ENCODE measurements at regions not wholly inside any gene's neighbourhood (a gene's known extent, or its start where the extent isn't known, plus 50 kb on each side); places are given as distances from the start of the nearest gene placed in this dataset.

GRCh38 chr12:90790747-90791146 is 164.2 kb downstream of the CCER1 start:
- H3K27ac ChIP-seq = no peak overlapping the region
- TF ChIP-seq CTCF (conservative IDR thresholded peaks at IDR 0.05) = no peak

- H3K27ac ChIP-seq = no peak overlapping the region
- TF ChIP-seq CTCF (conservative IDR thresholded peaks at IDR 0.05) = no peak
These were observed 181.5 kb downstream of the CCER1 start for GRCh38 chr12:90773491-90773890.

GRCh38 chr12:90770861-90771260 is 184.1 kb downstream of the CCER1 start:
- no peak overlapping the region for H3K27ac ChIP-seq
- no peak for TF ChIP-seq CTCF (conservative IDR thresholded peaks at IDR 0.05)

GRCh38 chr12:90757957-90758356 is 197.0 kb downstream of the CCER1 start:
- no peak for TF ChIP-seq CTCF (conservative IDR thresholded peaks at IDR 0.05)
- no peak overlapping the region for H3K27ac ChIP-seq

- no peak overlapping the region for H3K27ac ChIP-seq
- TF ChIP-seq CTCF (conservative IDR thresholded peaks at IDR 0.05) = no peak
These were observed 209.8 kb downstream of the CCER1 start for GRCh38 chr12:90745211-90745610.

GRCh38 chr12:90741611-90742010 is 213.4 kb downstream of the CCER1 start:
- H3K27ac ChIP-seq = no peak overlapping the region
- TF ChIP-seq CTCF (conservative IDR thresholded peaks at IDR 0.05) = no peak

- no peak for TF ChIP-seq CTCF (conservative IDR thresholded peaks at IDR 0.05)
- H3K27ac ChIP-seq = no peak overlapping the region
These were observed 225.2 kb downstream of the CCER1 start for GRCh38 chr12:90729736-90730135.

GRCh38 chr12:90712671-90713070 is 242.3 kb downstream of the CCER1 start:
- H3K27ac ChIP-seq = no peak overlapping the region
- TF ChIP-seq CTCF (conservative IDR thresholded peaks at IDR 0.05) = no peak

All from VCaP (cell line).